OCI-LY7 (cell line): ENCODE measurements at regions not wholly inside any gene's neighbourhood (a gene's known extent, or its start where the extent isn't known, plus 50 kb on each side); places are given as distances from the start of the nearest gene placed in this dataset.

Experiments used
- BruUV-seq: library from RNA; stranded (reverse); fragments of 400-500 nt; replicated peaks from 2 replicates; lab custom pipeline; 2021; lab: Mats Ljungman, UMichigan
- CTCF ChIA-PET: fragments of 300-600 bp; sonication (Branson Sonifier 250); formaldehyde crosslinking; loops from one replicate; lab custom pipeline; 2022; ENCODE audit warnings: antibody characterized with exemption; ENCODE audit not compliant: unreplicated experiment; lab: Charles Lee
- POLR2A ChIA-PET: fragments of 300-600 bp; sonication (Branson Sonifier 250); formaldehyde crosslinking; loops from one replicate; lab custom pipeline; 2022; ENCODE audit warnings: antibody characterized with exemption; lab: Charles Lee
- DNase-seq: peaks from one replicate; pipeline ENCODE4 v3.0.0-alpha.2; 2015; ENCODE audit warnings: low spot score
- H2AFZ ChIP-seq: fragments of 200-600 bp; sonication (generic), shearing (Covaris generic); 2 replicates; pipeline ENCODE4 v1.6.1; 2014; ENCODE audit warnings: mild to moderate bottlenecking, antibody characterized with exemption, low read length, moderate library complexity
- H3K27ac ChIP-seq: fragments of 200-600 bp; sonication (generic); 2 replicates; pipeline ENCODE4 v1.5.1; 2014; ENCODE audit warnings: mixed run types, low read depth, mild to moderate bottlenecking, moderate library complexity, low read length, inconsistent platforms; ENCODE audit not compliant: poor library complexity, severe bottlenecking
- H3K36me3 ChIP-seq: fragments of 200-600 bp; sonication (generic); 2 replicates; pipeline ENCODE4 v1.6.1; 2014; ENCODE audit warnings: mild to moderate bottlenecking, antibody characterized with exemption, low read length, moderate library complexity, mixed read lengths; ENCODE audit not compliant: insufficient read depth
- H3K4me1 ChIP-seq: fragments of 200-600 bp; sonication (generic); 2 replicates; pipeline ENCODE4 v1.5.1; 2014; ENCODE audit warnings: mild to moderate bottlenecking, low read length; ENCODE audit not compliant: insufficient read depth, poor library complexity, severe bottlenecking
- H3K4me2 ChIP-seq: fragments of 200-600 bp; sonication (generic); 2 replicates; pipeline ENCODE4 v1.6.1; 2014; ENCODE audit warnings: mild to moderate bottlenecking, low read length
- H3K4me3 ChIP-seq: fragments of 200-600 bp; sonication (generic); 2 replicates; pipeline ENCODE4 v1.5.1; 2014; ENCODE audit warnings: mild to moderate bottlenecking, low read depth, low read length; ENCODE audit not compliant: poor library complexity, severe bottlenecking
- H3K79me2 ChIP-seq: fragments of 200-600 bp; sonication (generic); 2 replicates; pipeline ENCODE4 v1.6.1; 2016; ENCODE audit warnings: low read depth, mild to moderate bottlenecking, low read length, moderate library complexity, mixed read lengths; ENCODE audit not compliant: insufficient read depth
- H3K9me2 ChIP-seq: fragments of 200-600 bp; sonication (generic); 2 replicates; pipeline ENCODE4 v1.6.1; 2016; ENCODE audit warnings: mild to moderate bottlenecking, low read length, mixed read lengths; ENCODE audit not compliant: insufficient read depth
- H3K9me3 ChIP-seq: fragments of 200-600 bp; sonication (generic); 2 replicates; pipeline ENCODE4 v1.6.1; 2014; ENCODE audit warnings: mild to moderate bottlenecking, mixed run types, low read length, mixed read lengths
- H4K20me1 ChIP-seq: fragments of 200-600 bp; sonication (generic); 2 replicates; pipeline ENCODE4 v1.6.1; 2014; ENCODE audit warnings: mild to moderate bottlenecking, antibody characterized with exemption, low read length, moderate library complexity, mixed read lengths; ENCODE audit not compliant: insufficient read depth
- EZH2phosphoT487 ChIP-seq: fragments of 200-600 bp; sonication (generic); IDR thresholded peaks from 2 replicates; pipeline ENCODE4 v1.6.1; 2018; ENCODE audit warnings: low read depth, borderline replicate concordance, mild to moderate bottlenecking, mixed run types, antibody characterized with exemption, low read length, moderate library complexity, mixed read lengths
- intact Hi-C: fragments of 100-400 bp; cut with micrococcal nuclease; formaldehyde crosslinking; loops from one replicate; pipeline ENCODE4 v1.10.0; 2022; ENCODE audit not compliant: unreplicated experiment
- TF ChIP-seq, protein P1 (sequence below): fragments of 200-600 bp; sonication (generic); conservative IDR thresholded peaks from 2 replicates; pipeline ENCODE4 v1.5.1; 2014; ENCODE audit warnings: mild to moderate bottlenecking, antibody characterized with exemption, low read length, moderate library complexity, mixed read lengths

DNA sequence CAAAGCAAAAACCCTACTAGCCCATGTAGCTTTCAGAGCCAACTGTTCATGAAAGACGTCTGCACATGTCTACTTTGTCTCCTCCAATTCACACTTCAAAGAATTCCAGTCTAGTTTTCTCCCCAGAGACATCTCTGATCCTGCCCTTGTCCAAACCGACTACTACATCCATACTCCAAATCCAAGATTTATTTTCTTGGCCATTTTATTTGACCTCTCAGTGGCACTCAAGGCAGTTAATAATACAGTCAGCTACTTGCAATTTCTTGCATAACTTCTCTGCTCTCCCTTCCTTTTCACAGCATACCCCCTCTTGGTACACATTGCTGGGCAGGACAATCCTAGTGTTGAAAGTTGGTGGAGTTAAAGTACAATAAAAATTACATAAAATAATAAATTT is 170.9 kb upstream of the INHBA start:
- H2AFZ ChIP-seq = no peak overlapping the region
- no peak overlapping the region for H3K27ac ChIP-seq
- BruUV-seq = no TSS peak
- no peak overlapping the region for H3K4me2 ChIP-seq
- no peaks in the 10 kb centered on the region for H3K9me3 ChIP-seq
- DNase-seq = no peak
- TF ChIP-seq, protein P1, sequence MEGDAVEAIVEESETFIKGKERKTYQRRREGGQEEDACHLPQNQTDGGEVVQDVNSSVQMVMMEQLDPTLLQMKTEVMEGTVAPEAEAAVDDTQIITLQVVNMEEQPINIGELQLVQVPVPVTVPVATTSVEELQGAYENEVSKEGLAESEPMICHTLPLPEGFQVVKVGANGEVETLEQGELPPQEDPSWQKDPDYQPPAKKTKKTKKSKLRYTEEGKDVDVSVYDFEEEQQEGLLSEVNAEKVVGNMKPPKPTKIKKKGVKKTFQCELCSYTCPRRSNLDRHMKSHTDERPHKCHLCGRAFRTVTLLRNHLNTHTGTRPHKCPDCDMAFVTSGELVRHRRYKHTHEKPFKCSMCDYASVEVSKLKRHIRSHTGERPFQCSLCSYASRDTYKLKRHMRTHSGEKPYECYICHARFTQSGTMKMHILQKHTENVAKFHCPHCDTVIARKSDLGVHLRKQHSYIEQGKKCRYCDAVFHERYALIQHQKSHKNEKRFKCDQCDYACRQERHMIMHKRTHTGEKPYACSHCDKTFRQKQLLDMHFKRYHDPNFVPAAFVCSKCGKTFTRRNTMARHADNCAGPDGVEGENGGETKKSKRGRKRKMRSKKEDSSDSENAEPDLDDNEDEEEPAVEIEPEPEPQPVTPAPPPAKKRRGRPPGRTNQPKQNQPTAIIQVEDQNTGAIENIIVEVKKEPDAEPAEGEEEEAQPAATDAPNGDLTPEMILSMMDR = no peak
- TF ChIP-seq EZH2phosphoT487 = no peak
- H3K4me3 ChIP-seq = no peak overlapping the region
- CTCF ChIA-PET = no interaction called here
- H3K4me1 ChIP-seq = no peaks in the 10 kb centered on the region
- no peaks in the 10 kb centered on the region for H4K20me1 ChIP-seq
- no peaks in the 10 kb centered on the region for H3K36me3 ChIP-seq
- intact Hi-C loops = no loop called here
- POLR2A ChIA-PET = no interaction called here
- no peaks in the 10 kb centered on the region for H3K9me2 ChIP-seq
- no peaks in the 10 kb centered on the region for H3K79me2 ChIP-seq

DNA sequence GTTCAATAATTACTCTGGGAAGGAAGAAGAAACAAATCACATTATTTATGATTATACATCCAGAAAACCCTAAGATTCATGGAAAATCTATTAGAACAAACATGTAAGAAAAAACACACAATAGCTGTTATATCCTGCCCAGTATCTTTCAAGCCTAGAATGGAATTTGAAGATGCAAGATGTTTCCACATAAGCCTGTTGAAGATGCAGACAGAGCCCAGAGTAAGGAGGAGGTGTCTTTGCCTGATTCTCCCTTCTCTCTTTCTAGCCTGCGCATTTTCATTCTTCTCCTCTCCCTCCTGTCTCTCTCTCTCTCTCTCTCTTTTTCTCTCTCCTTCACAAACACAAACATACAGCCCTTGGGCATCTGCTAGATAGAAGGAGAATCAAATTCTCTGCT is 170.1 kb upstream of the INHBA start:
- H3K9me3 ChIP-seq = no peaks in the 10 kb centered on the region
- BruUV-seq = no TSS peak

DNA sequence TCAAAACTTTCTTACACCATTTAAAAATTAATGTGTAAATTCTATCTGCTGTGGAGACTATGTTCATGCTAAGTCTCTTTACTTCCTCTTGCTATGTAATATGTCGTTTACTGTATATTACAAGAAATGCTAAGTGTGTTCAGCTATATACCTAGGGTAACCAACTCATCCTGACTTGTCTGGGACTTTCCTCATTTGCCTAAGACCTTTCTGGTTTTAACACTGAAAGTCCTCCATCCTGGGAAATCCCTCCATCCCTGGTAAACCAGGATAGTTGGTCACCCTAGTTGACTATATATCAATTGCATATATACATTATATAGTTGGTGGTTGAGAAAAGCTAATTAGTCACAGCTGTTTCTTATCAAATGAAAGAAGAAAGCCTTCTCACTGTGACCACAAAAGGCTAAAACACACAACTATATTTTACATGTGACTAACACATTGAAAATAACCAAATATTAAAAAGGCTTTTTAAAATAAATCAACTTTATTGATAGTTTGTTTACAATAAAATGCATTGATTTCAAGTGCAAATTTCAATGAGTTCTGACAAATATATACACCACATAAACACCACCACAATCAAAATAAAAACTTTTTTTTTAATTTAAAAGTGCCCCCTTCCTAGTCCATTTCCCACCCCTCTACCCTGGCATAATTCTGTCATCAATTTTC is 167.7 kb upstream of the INHBA start:
- no peak for TF ChIP-seq EZH2phosphoT487
- TF ChIP-seq, protein P1 = no peak
- intact Hi-C loops = no loop called here
- Histone ChIP-seq H3K4me2 (no peak overlapping the region), H3K79me2 (no peaks in the 10 kb centered on the region), H3K36me3 (no peaks in the 10 kb centered on the region), H3K9me2 (no peaks in the 10 kb centered on the region), H2AFZ (no peak overlapping the region), H3K4me3 (no peak overlapping the region), H3K27ac (no peak overlapping the region), H3K4me1 (no peaks in the 10 kb centered on the region), H4K20me1 (no peaks in the 10 kb centered on the region), H3K9me3 (no peaks in the 10 kb centered on the region)
- ChIA-PET CTCF (no interaction called here), POLR2A (interaction anchor here (1.1 kb wide), 1 partner anchor 10 kb away, joined by 4 read pairs; no protein-coding TSS in a partner anchor)
- BruUV-seq = no TSS peak
- no peak for DNase-seq

More for the DNA sequence above, 170.1 kb upstream of the INHBA start:
- no peak overlapping the region for H3K27ac ChIP-seq
- H3K36me3 ChIP-seq = no peaks in the 10 kb centered on the region
- intact Hi-C loops = no loop called here
- DNase-seq = no peak
- ChIA-PET POLR2A (no interaction called here), CTCF (no interaction called here)
- H2AFZ ChIP-seq = no peak overlapping the region
- TF ChIP-seq, protein P1 = no peak
- TF ChIP-seq EZH2phosphoT487 = no peak
- H3K4me3 ChIP-seq = no peak overlapping the region
- no peaks in the 10 kb centered on the region for H4K20me1 ChIP-seq
- no peaks in the 10 kb centered on the region for H3K9me2 ChIP-seq
- H3K79me2 ChIP-seq = no peaks in the 10 kb centered on the region
- no peak overlapping the region for H3K4me2 ChIP-seq
- no peaks in the 10 kb centered on the region for H3K4me1 ChIP-seq
